Ovary (tissue), 3 donors: ENCODE measurements at regions not wholly inside any gene's neighbourhood (a gene's known extent, or its start where the extent isn't known, plus 50 kb on each side); places are given as distances from the start of the nearest gene placed in this dataset.

ENCODE experiments used
- CTCF ChIP-seq, 3 donors: fragments of 450-650 bp in 2 of 3; fragments of 200-600 bp in 1 of 3; IDR thresholded peaks; one replicate each; pipeline versions ENCODE4 v1.5.1 to v1.8.0; 2016 to 2022; ENCODE audit warnings: antibody characterized with exemption in 3 of 3, mild to moderate bottlenecking in 1 of 3
- POLR2A ChIP-seq: fragments of 450-650 bp; IDR thresholded peaks from one replicate; pipeline ENCODE4 v1.6.1; 2017; ENCODE audit warnings: antibody characterized with exemption, mild to moderate bottlenecking, moderate library complexity
- donor health status: DM: no; HTN: no; CAD: no.

- TF ChIP-seq POLR2A (no peak), CTCF (IDR thresholded peaks at IDR 0.05) (no peak)
These were observed 77.9 kb upstream of the TOX2 start for GRCh38 chr20:43836790-43837189.
